ENCODE measurements at regions not wholly inside any gene's neighbourhood (a gene's known extent, or its start where the extent isn't known, plus 50 kb on each side); places are given as distances from the start of the nearest gene placed in this dataset.

DNA sequence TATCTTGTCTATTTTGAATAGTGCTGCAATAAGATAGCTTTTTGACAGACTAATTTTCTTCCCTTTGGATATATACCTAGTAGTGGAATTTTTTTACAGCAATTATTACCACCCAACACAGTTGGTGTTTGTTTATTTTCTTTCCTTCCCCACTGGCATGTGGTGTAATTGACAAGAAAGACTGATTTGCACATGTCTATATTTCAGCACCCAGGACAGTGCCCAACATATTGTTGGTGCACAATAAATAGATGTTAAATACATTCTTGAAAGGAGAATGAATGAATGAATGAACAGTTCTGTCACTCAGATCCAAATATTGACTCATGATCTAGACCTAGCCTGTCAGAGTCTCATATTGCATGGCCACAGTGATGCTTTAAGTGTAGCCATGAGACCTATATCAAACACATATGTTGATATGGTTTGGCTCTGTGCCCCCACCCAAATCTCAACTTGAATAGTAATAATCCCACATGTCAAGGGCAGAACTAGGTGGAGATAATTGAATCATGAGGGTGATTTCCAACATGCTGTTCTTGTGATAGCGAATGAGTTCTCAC, 538.2 kb downstream of the NYAP2 start:
- H3K9me3 Mint-ChIP-seq (ENCODE audit: low read depth) = peaks cover 4% of the 10 kb centered on the region
- H3K4me1 Mint-ChIP-seq (ENCODE audit: low read depth) = no peaks in the 10 kb centered on the region
- H3K4me3 Mint-ChIP-seq = no peak overlapping the region
- H3K27ac Mint-ChIP-seq = no peak overlapping the region
- H3K36me3 Mint-ChIP-seq = no peaks in the 10 kb centered on the region
- peaks cover 3% of the 10 kb centered on the region for H3K27me3 Mint-ChIP-seq

DNA sequence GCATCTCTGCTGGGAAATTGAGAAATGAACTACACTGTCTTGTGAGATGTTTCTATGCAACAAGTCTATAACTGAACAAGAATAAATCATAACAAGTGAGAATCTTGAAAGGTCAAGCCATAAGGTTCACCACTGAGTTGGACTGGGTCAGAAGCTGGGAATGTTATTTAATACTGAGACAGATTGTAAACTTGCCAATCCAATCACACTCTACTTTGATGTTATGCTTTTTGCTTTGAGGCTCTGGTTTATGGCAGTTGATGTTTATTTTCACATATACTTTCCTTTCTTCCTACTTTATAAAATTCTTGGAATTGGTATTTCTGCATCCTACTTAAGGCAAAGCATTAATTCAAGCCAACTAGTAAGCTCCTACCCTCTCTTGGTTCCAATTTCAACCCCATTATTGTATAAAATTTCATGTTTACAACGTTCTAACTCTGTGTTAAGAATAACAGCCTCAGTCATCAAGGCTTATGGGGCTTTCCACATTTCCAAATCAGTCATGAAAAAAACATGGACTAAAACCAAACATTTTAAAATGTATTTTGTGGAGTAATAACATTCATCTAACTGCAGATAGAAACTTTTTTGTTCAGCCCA, 533.4 kb downstream of the NYAP2 start:
- H3K9me3 Mint-ChIP-seq (ENCODE audit: low read depth) = peaks cover 4% of the 10 kb centered on the region
- H3K4me3 Mint-ChIP-seq = no peak overlapping the region
- no peak overlapping the region for H3K27ac Mint-ChIP-seq
- no peaks in the 10 kb centered on the region for H3K4me1 Mint-ChIP-seq (ENCODE audit: low read depth)
- peaks cover 2% of the 10 kb centered on the region for H3K27me3 Mint-ChIP-seq
- no peaks in the 10 kb centered on the region for H3K36me3 Mint-ChIP-seq

DNA sequence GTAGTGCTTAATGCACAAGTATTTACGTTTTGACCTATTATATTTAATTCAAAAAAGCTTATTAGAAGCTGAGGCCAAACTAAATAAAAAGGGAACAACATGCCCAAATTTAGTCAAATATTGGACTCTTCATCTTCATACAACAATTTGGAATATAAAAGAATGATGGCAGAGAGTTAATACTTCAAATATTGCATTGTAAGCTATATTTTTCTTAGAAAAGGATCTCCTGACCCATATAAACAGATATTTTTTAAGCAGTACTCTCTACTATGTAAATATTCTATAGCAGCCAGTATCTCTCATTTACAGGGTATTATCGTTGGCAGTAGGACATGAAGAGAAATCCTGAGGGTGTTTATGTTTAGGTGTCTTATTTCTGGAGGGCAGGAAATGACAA, 531.2 kb downstream of the NYAP2 start:
- peaks cover 4% of the 10 kb centered on the region for H3K9me3 Mint-ChIP-seq (ENCODE audit: low read depth)
- no peak overlapping the region for H3K27ac Mint-ChIP-seq
- H3K4me3 Mint-ChIP-seq = no peak overlapping the region
- no peaks in the 10 kb centered on the region for H3K4me1 Mint-ChIP-seq (ENCODE audit: low read depth)
- H3K36me3 Mint-ChIP-seq = no peaks in the 10 kb centered on the region
- H3K27me3 Mint-ChIP-seq = peaks cover 2% of the 10 kb centered on the region

DNA sequence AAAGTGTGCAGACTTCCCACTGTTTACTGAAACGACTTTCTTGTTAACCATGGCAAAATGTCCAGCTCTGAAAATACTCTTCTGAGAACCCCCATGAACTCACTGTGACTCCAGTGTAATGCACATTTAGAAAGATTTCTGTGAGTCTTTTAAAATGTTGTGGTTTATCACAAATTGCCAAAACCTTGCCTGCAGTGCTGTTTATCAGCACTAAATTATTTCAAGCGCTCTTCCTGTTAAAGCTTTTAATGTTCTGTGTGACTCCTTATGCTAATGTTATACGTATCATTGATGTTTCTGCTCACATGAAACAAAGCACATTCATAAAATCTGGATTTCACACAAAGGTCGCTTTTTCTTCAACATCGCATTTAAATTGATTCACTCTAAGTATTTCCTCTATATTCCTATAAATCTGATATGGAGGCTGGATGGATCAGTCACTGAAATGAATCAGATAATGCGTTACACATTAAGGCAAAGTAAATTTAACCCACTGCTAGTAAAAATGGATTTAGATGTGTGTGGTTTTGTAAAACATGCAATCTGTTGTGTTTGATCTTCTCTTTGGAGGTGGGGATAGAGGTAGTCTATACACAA, 521.2 kb downstream of the NYAP2 start:
- Mint-ChIP-seq H3K27me3 (no peaks in the 10 kb centered on the region), H3K4me3 (no peak overlapping the region), H3K9me3 (ENCODE audit: low read depth) (peaks cover 2% of the 10 kb centered on the region), H3K36me3 (no peaks in the 10 kb centered on the region), H3K4me1 (ENCODE audit: low read depth) (no peaks in the 10 kb centered on the region), H3K27ac (no peak overlapping the region)

DNA sequence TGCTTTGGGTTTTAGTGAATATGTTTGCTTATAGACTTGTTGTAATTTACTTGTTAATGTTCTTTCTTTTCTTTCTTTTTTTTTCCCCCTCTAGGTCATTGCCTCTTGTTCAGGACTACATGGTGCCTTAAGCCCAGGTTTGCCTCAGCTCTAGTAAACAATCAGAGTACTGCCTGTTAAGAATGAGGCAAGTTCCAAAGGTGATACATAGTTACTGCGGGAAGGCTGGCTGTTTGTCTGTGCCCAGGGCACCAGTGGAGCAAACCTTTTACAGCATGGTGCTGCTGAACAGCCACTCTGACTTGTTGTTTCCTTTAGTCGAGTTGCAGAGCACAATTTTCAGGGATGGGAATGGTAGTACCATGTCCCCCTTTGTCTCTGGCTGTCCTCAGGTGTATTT, 517.2 kb downstream of the NYAP2 start:
- Mint-ChIP-seq H3K27me3 (no peaks in the 10 kb centered on the region), H3K9me3 (ENCODE audit: low read depth) (peaks cover 3% of the 10 kb centered on the region), H3K4me1 (ENCODE audit: low read depth) (no peaks in the 10 kb centered on the region), H3K36me3 (no peaks in the 10 kb centered on the region), H3K4me3 (no peak overlapping the region), H3K27ac (no peak overlapping the region)

DNA sequence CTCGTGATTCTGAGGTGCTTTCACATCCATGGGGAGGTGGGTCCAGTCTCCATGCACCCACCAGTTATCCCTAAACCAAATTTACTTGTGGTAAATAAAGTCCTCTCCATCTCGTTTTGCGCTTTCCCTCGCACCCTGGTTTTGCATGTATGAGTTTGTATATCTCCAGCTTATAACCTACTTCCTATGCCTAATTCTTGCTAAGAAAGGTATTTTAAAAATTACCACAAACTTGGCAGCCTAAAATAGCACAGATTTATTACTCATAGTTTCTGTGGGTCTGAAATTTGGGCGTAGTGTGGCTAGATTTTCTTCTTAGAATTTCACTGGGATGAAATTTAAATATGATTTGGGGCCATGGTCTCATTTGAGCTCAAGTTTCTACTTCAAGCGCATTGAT, 511.5 kb downstream of the NYAP2 start:
- H3K36me3 Mint-ChIP-seq = no peaks in the 10 kb centered on the region
- peaks cover 3% of the 10 kb centered on the region for H3K9me3 Mint-ChIP-seq (ENCODE audit: low read depth)
- no peak overlapping the region for H3K4me3 Mint-ChIP-seq
- H3K4me1 Mint-ChIP-seq (ENCODE audit: low read depth) = no peaks in the 10 kb centered on the region
- peaks cover 5% of the 10 kb centered on the region for H3K27me3 Mint-ChIP-seq
- H3K27ac Mint-ChIP-seq = no peak overlapping the region

DNA sequence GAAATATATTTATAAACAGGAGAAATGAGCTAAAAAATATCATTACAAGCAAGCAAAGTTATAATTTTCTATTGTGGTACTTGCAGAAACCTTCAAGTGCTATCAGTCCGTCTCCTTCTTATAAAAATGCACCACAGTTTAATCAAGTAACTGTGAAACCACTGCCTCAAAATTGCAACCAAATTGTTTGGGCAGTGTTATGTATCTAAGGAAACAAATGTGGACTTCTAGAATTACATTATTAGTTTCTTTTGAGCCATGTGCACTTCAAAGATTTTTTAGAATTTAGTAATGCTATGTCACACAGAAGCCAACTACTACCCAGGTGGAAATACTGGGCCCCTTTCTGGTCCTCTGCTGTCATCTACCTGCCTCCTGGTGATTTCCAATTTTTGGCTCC, 495.6 kb downstream of the NYAP2 start:
- H3K27me3 Mint-ChIP-seq = peaks cover 11% of the 10 kb centered on the region
- no peak overlapping the region for H3K27ac Mint-ChIP-seq
- H3K4me1 Mint-ChIP-seq (ENCODE audit: low read depth) = no peaks in the 10 kb centered on the region
- no peaks in the 10 kb centered on the region for H3K9me3 Mint-ChIP-seq (ENCODE audit: low read depth)
- no peak overlapping the region for H3K4me3 Mint-ChIP-seq
- no peaks in the 10 kb centered on the region for H3K36me3 Mint-ChIP-seq

DNA sequence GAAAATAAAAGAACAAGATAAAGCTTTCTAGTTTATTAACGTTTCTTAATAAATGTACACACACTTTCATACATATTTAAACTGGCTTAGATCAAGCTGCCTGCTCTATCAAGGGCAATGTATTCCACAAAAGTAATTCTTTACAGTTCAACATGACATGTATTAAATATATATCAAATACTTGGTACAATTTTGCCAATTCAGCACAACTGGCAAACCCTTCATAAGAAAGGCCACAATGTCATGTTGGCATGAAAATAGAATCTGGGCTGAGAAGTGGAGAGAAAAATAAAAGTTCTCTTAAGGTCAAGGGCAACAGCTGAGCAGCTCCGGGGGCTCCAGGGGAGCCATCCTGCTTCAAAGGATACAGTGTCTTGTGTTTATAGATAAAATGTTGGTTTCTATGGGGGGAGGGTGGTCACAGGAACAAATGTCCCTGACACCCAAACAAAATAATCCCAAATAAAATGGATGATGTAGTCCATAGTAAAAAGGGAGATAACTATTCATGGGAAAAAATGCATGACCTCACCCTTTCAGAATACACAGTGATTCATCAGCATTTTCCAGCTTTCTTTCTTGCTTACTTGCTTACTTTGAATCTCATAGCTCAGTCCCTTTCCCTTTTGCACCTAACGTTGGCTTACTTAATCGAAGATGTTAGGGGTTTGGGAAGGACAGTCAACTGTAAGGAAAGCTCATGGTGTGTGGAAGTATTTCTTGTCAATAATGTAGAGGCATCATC, 494.9 kb downstream of the NYAP2 start:
- peaks cover 11% of the 10 kb centered on the region for H3K27me3 Mint-ChIP-seq
- no peaks in the 10 kb centered on the region for H3K36me3 Mint-ChIP-seq
- no peak overlapping the region for H3K27ac Mint-ChIP-seq
- H3K4me3 Mint-ChIP-seq = no peak overlapping the region
- H3K9me3 Mint-ChIP-seq (ENCODE audit: low read depth) = no peaks in the 10 kb centered on the region
- H3K4me1 Mint-ChIP-seq (ENCODE audit: low read depth) = no peaks in the 10 kb centered on the region

DNA sequence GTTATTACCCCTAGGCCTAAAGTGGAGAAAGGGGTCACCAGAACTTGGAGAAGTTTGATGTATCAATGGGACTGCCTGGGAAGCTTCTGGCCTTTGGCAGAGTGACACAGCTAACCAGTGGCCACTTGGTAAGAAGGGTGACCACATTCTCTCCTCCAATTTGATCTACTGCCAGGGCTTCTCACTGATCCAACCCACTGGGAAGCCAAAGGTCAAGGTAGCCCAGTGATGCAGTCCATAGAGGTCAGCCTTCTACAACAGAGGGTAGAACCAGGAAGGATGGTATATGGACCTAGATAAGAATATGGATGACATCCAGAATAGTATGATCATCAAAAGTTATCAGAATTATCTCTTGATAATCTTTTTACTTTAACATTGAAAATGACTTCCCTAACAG, 493.6 kb downstream of the NYAP2 start:
- H3K27me3 Mint-ChIP-seq = peaks cover 7% of the 10 kb centered on the region
- no peaks in the 10 kb centered on the region for H3K36me3 Mint-ChIP-seq
- H3K4me3 Mint-ChIP-seq = no peak overlapping the region
- no peaks in the 10 kb centered on the region for H3K9me3 Mint-ChIP-seq (ENCODE audit: low read depth)
- no peak overlapping the region for H3K27ac Mint-ChIP-seq
- no peaks in the 10 kb centered on the region for H3K4me1 Mint-ChIP-seq (ENCODE audit: low read depth)

DNA sequence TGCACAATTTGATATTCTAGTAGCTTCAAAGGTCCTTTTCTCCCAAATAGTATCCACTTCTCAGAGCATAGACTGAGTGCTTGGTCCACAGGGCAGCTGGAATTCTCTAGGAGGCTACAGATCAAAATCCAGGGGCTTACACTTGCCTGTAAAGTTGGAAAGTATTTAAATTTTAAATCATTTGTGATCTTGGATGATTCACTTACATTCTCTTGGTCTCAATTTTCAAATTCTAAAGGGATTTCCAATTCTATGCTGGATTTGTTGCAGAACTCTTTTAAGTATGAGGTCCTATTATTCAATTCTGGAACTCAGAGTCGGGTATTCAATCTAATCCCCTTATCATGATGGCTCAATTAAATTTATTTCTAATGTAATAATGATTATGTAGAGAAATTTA, 492.3 kb downstream of the NYAP2 start:
- Mint-ChIP-seq H3K4me1 (ENCODE audit: low read depth) (no peaks in the 10 kb centered on the region), H3K9me3 (ENCODE audit: low read depth) (no peaks in the 10 kb centered on the region), H3K36me3 (no peaks in the 10 kb centered on the region), H3K27ac (no peak overlapping the region), H3K27me3 (peaks cover 1% of the 10 kb centered on the region), H3K4me3 (no peak overlapping the region)

DNA sequence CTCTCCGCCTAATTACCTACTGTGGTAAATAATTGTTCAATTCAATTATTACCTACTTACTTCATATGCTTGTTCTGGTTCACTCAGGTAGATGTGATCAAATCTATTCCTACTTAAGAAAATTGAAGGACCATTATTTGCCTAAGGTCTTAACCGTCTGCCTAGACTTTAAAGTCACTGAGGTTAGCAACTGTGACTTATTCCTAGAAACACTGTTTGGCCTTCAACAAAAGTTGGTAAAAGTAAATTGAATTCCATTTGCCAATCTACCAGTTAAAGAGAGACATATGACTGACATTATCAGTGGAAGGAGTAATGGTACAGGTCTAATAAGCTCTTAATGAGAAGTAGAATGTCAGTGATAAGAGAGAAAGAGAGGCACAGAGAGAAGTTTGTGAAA, 491.5 kb downstream of the NYAP2 start:
- H3K27ac Mint-ChIP-seq = no peak overlapping the region
- no peaks in the 10 kb centered on the region for H3K4me1 Mint-ChIP-seq (ENCODE audit: low read depth)
- H3K4me3 Mint-ChIP-seq = no peak overlapping the region
- no peaks in the 10 kb centered on the region for H3K36me3 Mint-ChIP-seq
- H3K9me3 Mint-ChIP-seq (ENCODE audit: low read depth) = no peaks in the 10 kb centered on the region
- peaks cover 1% of the 10 kb centered on the region for H3K27me3 Mint-ChIP-seq

DNA sequence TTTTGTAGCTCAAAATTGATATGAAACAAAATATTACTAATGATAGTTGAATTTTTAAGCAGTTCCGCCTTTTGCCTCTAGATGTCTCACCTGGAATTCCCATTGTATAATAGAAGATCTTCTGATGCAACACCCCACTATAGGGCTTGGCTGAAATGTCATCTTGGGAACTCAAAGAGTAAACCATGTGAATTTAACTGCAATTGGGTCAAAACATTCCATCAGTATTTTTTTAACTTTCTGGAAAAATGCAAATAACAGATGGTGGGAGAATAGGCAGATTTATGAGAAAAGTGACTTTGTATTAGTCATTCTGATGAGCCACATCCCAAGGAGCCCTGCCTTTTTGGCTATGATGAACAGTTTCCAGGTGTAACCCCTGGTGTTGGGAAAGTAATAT, 489.9 kb downstream of the NYAP2 start:
- H3K4me3 Mint-ChIP-seq = no peak overlapping the region
- H3K36me3 Mint-ChIP-seq = no peaks in the 10 kb centered on the region
- H3K27me3 Mint-ChIP-seq = peaks cover 1% of the 10 kb centered on the region
- H3K4me1 Mint-ChIP-seq (ENCODE audit: low read depth) = no peaks in the 10 kb centered on the region
- no peak overlapping the region for H3K27ac Mint-ChIP-seq
- no peaks in the 10 kb centered on the region for H3K9me3 Mint-ChIP-seq (ENCODE audit: low read depth)

DNA sequence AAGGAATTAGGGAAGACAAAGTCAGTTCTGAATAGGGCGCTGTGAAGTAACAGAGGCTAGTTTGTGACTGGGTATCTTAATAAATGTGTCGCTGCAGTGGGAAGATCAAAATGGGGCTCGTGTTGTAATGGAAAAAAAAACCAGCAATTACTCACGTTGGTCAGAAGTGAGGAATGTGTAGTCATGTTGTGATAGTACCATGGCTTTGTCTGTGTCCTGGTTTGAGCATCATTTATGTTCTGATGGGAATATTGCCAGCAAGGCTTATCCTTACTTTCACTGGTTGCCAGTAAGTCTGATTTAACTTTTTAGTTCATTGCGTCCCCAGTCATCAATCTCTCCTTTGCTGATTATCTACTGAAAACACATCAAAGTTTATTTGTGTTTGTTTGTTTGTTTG, 467.6 kb downstream of the NYAP2 start:
- no peaks in the 10 kb centered on the region for H3K4me1 Mint-ChIP-seq (ENCODE audit: low read depth)
- no peak overlapping the region for H3K4me3 Mint-ChIP-seq
- no peaks in the 10 kb centered on the region for H3K9me3 Mint-ChIP-seq (ENCODE audit: low read depth)
- H3K27ac Mint-ChIP-seq = no peak overlapping the region
- peaks cover 1% of the 10 kb centered on the region for H3K27me3 Mint-ChIP-seq
- no peaks in the 10 kb centered on the region for H3K36me3 Mint-ChIP-seq

DNA sequence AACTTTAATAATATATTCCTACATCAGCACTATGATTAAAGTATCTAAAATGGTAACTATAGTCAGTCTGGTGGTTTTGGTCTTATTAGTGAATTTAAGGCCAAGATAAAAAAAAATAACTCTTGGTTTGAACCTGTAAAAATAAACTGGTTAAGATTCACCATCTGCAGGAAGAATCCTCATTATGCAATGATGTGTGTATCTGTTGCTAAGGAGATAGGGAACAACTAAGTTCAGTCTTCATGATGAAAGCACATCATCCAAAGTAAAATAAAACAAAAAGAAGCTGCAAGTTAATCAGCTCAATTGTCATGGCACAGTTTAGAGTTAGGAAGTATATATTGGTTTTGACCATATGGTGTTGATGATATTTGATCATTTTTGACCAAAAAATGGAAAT, 466.0 kb downstream of the NYAP2 start:
- no peak overlapping the region for H3K4me3 Mint-ChIP-seq
- peaks cover 1% of the 10 kb centered on the region for H3K27me3 Mint-ChIP-seq
- H3K4me1 Mint-ChIP-seq (ENCODE audit: low read depth) = no peaks in the 10 kb centered on the region
- H3K36me3 Mint-ChIP-seq = no peaks in the 10 kb centered on the region
- no peak overlapping the region for H3K27ac Mint-ChIP-seq
- H3K9me3 Mint-ChIP-seq (ENCODE audit: low read depth) = peaks cover 2% of the 10 kb centered on the region

DNA sequence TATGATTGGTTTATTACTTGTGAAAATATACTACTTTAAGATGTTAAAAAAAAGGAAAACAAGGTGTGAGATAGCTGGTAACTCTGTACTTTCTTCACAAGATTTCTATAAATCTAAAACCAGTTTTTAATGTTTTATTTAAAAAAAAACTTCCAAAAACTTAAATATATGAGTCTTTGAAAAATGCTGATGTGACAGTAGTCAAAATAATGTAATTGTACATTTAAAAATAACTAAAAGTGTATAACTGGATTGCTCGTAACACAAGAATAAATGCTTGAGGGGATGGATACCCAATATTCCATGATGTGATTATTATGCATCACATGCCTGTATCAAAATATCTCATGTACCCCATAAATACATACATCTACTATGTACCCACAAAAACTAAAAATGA, 464.9 kb downstream of the NYAP2 start:
- Mint-ChIP-seq H3K36me3 (no peaks in the 10 kb centered on the region), H3K9me3 (ENCODE audit: low read depth) (peaks cover 5% of the 10 kb centered on the region), H3K4me1 (ENCODE audit: low read depth) (no peaks in the 10 kb centered on the region), H3K27ac (no peak overlapping the region), H3K27me3 (peaks cover 1% of the 10 kb centered on the region), H3K4me3 (no peak overlapping the region)

All from activated naive CD8-positive, alpha-beta T cell (primary cell).